WTC11 (cell line): ENCODE measurements at regions not wholly inside any gene's neighbourhood (a gene's known extent, or its start where the extent isn't known, plus 50 kb on each side); places are given as distances from the start of the nearest gene placed in this dataset.

Source experiments
- ATF1 ChIP-seq: sonication (generic); formaldehyde crosslinking; IDR thresholded peaks from 2 replicates; pipeline ENCODE4 v1.8.1; 2023; ENCODE audit warnings: mild to moderate bottlenecking, moderate library complexity, missing genetic modification reagents
- CREB1 ChIP-seq: sonication (generic); formaldehyde crosslinking; IDR thresholded peaks from 2 replicates; pipeline ENCODE4 v1.8.0; 2023; ENCODE audit warnings: mild to moderate bottlenecking, missing genetic modification reagents
- ESRRA ChIP-seq: sonication (generic); formaldehyde crosslinking; IDR thresholded peaks from 2 replicates; pipeline ENCODE4 v1.8.1; 2022; ENCODE audit warnings: mild to moderate bottlenecking, missing genetic modification reagents, borderline replicate concordance
- ETV6 ChIP-seq: sonication (generic); formaldehyde crosslinking; IDR thresholded peaks from 2 replicates; pipeline ENCODE4 v1.8.1; 2022; ENCODE audit warnings: mild to moderate bottlenecking, missing genetic modification reagents
- IRF2 ChIP-seq: sonication (generic); formaldehyde crosslinking; IDR thresholded peaks from 2 replicates; pipeline ENCODE4 v1.8.0; 2022; ENCODE audit warnings: low read depth, missing genetic modification reagents, borderline replicate concordance
- NFYB ChIP-seq: sonication (generic); formaldehyde crosslinking; conservative IDR thresholded peaks from 2 replicates; pipeline ENCODE4 v1.8.0; 2022; ENCODE audit warnings: low read depth, missing genetic modification reagents
- TEAD4 ChIP-seq: sonication (generic); formaldehyde crosslinking; IDR thresholded peaks from 2 replicates; pipeline ENCODE4 v1.8.0; 2022; ENCODE audit warnings: mild to moderate bottlenecking, missing genetic modification reagents
- ZBTB21 ChIP-seq: sonication (generic); formaldehyde crosslinking; IDR thresholded peaks from 2 replicates; pipeline ENCODE4 v1.8.1; 2023; ENCODE audit warnings: mild to moderate bottlenecking, missing genetic modification reagents, borderline replicate concordance
- ZNF232 ChIP-seq: sonication (generic); formaldehyde crosslinking; IDR thresholded peaks from 2 replicates; pipeline ENCODE4 v1.8.0; 2022; ENCODE audit warnings: mild to moderate bottlenecking, missing genetic modification reagents
- TF ChIP-seq, protein P1 (sequence below): fragments of 200-600 bp; IDR thresholded peaks from 2 replicates; pipeline ENCODE4 v1.8.0; 2022; ENCODE audit warnings: antibody characterized with exemption
- TF ChIP-seq, protein P2 (sequence below): sonication (generic); formaldehyde crosslinking; IDR thresholded peaks from 2 replicates; pipeline ENCODE4 v1.8.0; 2022; ENCODE audit warnings: missing genetic modification reagents
- TF ChIP-seq, protein P3 (sequence below): sonication (generic); formaldehyde crosslinking; IDR thresholded peaks from 2 replicates; pipeline ENCODE4 v1.8.1; 2022; ENCODE audit warnings: missing genetic modification reagents, borderline replicate concordance
- TF ChIP-seq, protein P4 (sequence below): sonication (generic); formaldehyde crosslinking; conservative IDR thresholded peaks from 2 replicates; pipeline ENCODE4 v1.8.1; 2022; ENCODE audit warnings: mild to moderate bottlenecking, missing genetic modification reagents
- TF ChIP-seq, protein P5 (sequence below): sonication (generic); formaldehyde crosslinking; IDR thresholded peaks from 2 replicates; pipeline ENCODE4 v1.8.1; 2023; ENCODE audit warnings: mild to moderate bottlenecking, missing genetic modification reagents, moderate library complexity

DNA sequence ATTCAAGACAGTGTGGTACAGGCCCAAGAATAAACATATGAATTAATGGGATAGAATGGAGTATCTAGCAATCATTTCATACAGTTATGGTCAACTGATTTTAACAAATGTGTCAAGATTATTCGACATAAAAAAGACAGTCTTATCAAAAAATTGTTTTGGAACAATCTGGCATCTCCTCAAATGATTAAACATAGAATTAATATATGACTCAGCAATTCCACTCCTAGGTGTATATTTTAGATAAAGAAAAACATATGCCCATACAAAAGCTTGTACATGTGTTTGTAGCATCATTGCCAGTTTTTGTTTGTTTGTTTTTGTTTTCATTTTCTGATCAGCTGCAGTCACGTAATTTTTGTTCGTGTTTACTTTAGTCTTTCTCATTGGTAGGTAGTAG is 1188.3 kb downstream of the BRINP3 start:
- no peak for TF ChIP-seq ZNF232 (CRISPR knock-in tag)
- TF ChIP-seq, protein P1, sequence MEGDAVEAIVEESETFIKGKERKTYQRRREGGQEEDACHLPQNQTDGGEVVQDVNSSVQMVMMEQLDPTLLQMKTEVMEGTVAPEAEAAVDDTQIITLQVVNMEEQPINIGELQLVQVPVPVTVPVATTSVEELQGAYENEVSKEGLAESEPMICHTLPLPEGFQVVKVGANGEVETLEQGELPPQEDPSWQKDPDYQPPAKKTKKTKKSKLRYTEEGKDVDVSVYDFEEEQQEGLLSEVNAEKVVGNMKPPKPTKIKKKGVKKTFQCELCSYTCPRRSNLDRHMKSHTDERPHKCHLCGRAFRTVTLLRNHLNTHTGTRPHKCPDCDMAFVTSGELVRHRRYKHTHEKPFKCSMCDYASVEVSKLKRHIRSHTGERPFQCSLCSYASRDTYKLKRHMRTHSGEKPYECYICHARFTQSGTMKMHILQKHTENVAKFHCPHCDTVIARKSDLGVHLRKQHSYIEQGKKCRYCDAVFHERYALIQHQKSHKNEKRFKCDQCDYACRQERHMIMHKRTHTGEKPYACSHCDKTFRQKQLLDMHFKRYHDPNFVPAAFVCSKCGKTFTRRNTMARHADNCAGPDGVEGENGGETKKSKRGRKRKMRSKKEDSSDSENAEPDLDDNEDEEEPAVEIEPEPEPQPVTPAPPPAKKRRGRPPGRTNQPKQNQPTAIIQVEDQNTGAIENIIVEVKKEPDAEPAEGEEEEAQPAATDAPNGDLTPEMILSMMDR: no peak
- TF ChIP-seq, protein P2, sequence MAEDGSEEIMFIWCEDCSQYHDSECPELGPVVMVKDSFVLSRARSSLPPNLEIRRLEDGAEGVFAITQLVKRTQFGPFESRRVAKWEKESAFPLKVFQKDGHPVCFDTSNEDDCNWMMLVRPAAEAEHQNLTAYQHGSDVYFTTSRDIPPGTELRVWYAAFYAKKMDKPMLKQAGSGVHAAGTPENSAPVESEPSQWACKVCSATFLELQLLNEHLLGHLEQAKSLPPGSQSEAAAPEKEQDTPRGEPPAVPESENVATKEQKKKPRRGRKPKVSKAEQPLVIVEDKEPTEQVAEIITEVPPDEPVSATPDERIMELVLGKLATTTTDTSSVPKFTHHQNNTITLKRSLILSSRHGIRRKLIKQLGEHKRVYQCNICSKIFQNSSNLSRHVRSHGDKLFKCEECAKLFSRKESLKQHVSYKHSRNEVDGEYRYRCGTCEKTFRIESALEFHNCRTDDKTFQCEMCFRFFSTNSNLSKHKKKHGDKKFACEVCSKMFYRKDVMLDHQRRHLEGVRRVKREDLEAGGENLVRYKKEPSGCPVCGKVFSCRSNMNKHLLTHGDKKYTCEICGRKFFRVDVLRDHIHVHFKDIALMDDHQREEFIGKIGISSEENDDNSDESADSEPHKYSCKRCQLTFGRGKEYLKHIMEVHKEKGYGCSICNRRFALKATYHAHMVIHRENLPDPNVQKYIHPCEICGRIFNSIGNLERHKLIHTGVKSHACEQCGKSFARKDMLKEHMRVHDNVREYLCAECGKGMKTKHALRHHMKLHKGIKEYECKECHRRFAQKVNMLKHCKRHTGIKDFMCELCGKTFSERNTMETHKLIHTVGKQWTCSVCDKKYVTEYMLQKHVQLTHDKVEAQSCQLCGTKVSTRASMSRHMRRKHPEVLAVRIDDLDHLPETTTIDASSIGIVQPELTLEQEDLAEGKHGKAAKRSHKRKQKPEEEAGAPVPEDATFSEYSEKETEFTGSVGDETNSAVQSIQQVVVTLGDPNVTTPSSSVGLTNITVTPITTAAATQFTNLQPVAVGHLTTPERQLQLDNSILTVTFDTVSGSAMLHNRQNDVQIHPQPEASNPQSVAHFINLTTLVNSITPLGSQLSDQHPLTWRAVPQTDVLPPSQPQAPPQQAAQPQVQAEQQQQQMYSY (CRISPR knock-in tag): no peak
- TF ChIP-seq ATF1 (CRISPR knock-in tag): no peak
- no peak for TF ChIP-seq CREB1
- no peak for TF ChIP-seq ETV6 (CRISPR knock-in tag)
- TF ChIP-seq, protein P3, sequence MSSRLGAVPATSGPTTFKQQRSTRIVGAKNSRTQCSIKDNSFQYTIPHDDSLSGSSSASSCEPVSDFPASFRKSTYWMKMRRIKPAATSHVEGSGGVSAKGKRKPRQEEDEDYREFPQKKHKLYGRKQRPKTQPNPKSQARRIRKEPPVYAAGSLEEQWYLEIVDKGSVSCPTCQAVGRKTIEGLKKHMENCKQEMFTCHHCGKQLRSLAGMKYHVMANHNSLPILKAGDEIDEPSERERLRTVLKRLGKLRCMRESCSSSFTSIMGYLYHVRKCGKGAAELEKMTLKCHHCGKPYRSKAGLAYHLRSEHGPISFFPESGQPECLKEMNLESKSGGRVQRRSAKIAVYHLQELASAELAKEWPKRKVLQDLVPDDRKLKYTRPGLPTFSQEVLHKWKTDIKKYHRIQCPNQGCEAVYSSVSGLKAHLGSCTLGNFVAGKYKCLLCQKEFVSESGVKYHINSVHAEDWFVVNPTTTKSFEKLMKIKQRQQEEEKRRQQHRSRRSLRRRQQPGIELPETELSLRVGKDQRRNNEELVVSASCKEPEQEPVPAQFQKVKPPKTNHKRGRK: no peak
- TF ChIP-seq, protein P4, sequence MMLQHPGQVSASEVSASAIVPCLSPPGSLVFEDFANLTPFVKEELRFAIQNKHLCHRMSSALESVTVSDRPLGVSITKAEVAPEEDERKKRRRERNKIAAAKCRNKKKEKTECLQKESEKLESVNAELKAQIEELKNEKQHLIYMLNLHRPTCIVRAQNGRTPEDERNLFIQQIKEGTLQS: no peak
- TF ChIP-seq ESRRA: no peak
- TF ChIP-seq TEAD4: no peak
- no peak for TF ChIP-seq NFYB
- TF ChIP-seq, protein P5, sequence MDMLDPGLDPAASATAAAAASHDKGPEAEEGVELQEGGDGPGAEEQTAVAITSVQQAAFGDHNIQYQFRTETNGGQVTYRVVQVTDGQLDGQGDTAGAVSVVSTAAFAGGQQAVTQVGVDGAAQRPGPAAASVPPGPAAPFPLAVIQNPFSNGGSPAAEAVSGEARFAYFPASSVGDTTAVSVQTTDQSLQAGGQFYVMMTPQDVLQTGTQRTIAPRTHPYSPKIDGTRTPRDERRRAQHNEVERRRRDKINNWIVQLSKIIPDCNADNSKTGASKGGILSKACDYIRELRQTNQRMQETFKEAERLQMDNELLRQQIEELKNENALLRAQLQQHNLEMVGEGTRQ (CRISPR knock-in tag): no peak
- no peak for TF ChIP-seq ZBTB21 (CRISPR knock-in tag)
- no peak for TF ChIP-seq IRF2 (CRISPR knock-in tag)
